NCI-H460 (cell line): ENCODE measurements at regions not wholly inside any gene's neighbourhood (a gene's known extent, or its start where the extent isn't known, plus 50 kb on each side); places are given as distances from the start of the nearest gene placed in this dataset.
"Not testable (repeated sequence)": the region's sequence is repeated elsewhere in the genome, so short reads cannot be mapped to it uniquely, and the experiment has no call there.

Source experiments
- DNase-seq: peaks from one replicate; pipeline ENCODE4 v3.0.0-alpha.2; 2016; ENCODE audit warnings: low read depth; ENCODE audit errors: extremely low read depth

GRCh38 chr12:14032191-14032590, 50.8 kb upstream of the GRIN2B start:
- not testable (repeated sequence) for DNase-seq

DNA sequence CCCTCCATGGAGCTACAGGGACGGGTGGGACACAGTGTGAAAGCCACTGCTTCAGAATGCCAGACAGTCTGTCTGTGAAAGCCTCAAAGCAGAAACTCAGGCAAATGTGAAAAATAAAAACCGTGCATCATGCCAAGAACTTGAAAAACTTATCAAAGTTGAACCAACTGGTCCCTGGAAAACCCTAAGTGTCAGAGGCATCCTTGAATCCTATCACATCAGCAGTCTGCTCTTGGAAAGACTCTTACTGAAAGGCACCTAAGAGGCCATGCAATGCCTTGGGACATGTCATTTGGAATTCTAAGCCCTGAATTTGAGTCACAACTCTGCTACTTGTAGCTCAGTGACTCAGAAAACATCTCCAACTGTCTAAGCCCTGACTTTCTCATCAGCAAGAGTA, 62.4 kb upstream of the GRIN2B start:
- no peak for DNase-seq

- DNase-seq = no peak
Measured at GRCh38 chr12:14048941-14049545, 67.6 kb upstream of the GRIN2B start.

DNA sequence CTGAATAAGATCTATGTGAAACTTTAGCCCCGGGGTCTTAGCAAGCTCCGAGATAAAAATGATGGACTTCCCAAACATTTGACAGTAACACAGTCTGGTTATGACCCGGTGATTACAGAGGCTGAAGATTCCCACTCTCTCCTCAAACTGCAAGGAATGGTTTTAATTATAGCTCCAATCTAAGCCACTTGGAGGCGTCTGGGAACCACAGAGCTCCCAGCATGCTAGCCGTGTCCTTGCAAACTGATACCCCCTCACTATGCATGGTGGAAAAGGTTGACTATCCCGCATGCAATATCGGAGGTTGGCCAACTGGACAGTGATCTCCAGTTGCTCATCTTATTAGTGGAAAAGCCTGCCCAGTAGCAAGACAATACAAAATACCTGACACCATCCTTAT, 76.5 kb upstream of the GRIN2B start:
- no peak for DNase-seq

DNA sequence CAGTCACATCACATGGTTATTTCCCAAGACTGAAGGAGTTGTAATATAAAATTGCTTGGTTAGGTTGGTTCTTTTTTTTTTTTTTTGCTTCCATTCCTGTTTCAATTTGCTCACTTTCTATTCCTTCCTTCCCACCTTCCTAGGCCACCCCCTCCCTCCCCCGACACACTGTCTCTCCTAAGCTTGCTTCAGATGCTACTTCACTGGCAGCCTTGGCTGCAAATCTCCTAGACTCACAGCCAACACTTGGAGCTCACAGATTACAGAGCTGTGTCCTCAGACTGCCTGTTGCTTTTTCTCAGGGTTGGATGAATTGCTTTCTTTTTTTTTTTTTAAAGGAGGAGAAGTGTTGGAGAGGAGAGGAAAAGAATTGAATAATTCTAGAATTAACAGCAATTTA, 77.3 kb upstream of the GRIN2B start:
- DNase-seq = no peak

GRCh38 chr12:14059548-14059947, 78.1 kb upstream of the GRIN2B start:
- no peak for DNase-seq

DNA sequence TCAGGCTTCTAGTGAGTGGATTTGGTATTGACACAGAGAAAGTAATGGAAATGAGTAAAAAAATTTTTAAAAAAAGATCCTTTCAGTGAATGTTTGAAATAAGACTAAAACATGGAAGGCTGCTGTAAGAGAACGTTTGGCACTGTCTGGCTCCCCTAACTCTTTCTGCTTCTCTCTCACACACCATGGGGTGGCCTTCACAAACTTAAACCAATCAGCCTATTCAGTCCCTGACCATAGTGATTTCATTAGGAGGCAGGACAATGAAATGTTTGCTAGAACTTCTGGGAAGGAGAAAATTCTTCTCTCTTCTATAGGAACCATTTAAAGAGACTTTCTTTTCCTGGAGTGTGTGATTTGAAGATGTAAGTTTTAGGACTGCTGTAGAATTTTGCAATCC, 84.2 kb upstream of the GRIN2B start:
- DNase-seq = no peak

DNA sequence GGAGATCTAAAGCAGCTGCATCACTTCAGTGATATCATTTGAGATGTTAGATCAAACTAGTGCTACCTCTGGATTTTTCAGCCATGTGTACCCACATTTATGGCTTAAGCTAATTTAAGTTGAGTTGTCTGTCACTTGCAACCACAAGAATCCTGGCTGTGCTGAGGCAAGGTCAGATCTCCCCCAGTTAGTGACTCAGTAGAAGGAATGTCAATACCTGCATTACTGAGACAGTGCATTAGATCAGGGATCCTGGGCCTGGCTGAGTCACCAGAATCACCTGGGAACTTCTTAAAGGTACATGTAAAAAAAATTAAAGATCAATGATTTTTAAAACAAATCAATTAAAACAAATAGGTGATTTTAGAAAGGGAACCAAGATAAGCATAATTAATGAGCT, 84.6 kb upstream of the GRIN2B start:
- DNase-seq = no peak

- no peak for DNase-seq
Measured at GRCh38 chr12:14068961-14069360, 87.6 kb upstream of the GRIN2B start.

DNA sequence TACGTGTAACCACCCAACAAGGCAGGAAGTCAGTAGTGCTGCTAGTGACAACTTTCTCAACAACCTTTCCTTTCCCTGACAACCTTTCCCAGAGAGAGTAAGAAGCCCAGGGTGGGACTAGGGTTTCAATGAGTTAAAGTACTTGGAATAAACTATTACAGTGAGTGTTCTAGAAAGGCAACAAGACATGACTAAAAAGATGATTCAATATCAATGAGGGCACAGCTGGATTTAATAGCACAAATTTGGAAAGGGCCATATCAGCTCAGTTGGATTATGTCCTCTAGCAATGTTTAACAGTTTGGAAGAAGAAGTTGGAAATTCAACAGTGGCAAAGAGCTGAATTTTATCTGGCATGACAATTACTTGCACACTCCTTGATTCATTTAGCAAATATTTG, 90.4 kb upstream of the GRIN2B start:
- DNase-seq = no peak

- no peak for DNase-seq
Measured at GRCh38 chr12:14072987-14073386, 91.6 kb upstream of the GRIN2B start.

DNA sequence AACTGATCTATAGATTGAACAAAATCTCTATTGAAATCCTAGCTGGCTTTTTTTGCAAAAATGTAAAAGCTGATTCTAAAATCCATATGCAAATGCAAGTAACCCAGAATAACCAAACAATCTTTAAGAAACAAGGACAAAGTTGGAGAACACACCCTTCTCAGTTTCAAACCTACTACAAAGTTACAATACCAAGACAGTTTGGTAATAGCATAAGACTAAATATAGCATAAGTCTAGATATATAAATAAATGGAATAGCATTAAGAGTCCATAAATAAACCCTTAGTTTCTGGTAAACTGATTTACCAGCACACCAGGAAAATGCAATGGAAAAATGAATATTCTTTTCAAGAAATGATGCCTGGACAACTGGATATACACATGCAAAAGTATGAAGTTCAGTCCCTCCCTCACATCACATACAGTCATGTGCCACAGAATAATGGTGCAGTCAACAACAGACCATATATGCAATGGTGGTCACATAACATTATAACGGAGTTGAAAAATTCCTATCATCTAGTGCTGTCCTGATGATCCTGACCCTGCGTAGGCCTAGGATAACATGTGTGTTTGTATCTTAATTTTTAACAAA, 94.5 kb upstream of the GRIN2B start:
- DNase-seq = no peak

DNA sequence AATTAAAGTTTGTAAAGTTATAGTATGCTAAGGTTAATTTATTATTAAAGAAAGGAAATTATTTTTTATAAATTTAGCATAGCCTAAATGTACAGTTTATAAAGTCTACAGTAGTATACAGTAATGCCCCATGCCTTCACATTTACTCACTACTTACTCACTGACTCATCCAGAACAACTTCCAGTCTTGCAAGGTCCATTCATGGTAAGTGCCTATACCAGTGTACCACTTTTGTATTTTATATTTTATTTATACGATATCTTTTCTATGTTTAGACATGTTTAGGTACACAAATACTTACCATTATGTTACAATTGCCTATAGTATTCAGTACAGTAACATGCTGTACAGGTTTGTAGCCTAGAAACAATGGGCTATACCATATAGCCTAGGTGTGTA, 95.1 kb upstream of the GRIN2B start:
- DNase-seq = no peak

GRCh38 chr12:14086838-14087237, 105.4 kb upstream of the GRIN2B start:
- no peak for DNase-seq

DNA sequence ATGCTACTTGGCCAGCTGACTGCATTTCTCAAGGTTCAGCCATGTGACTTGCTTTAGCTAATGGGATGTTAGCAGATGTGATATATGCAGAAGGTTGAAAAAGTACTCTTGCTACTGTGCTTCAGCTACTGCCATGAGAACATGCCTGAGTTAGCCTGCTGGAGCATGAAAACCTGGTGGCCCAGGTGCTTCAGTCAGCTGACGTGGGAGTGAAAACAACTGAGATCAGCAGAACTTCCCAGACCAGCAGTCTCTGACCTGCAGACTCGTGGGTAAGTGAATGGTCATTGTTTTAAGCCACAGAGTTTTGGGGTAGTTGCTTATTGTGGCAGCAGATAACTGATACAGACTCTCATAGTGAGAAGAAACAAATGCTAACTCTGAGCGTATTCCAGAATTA, 118.6 kb upstream of the GRIN2B start:
- no peak for DNase-seq

GRCh38 chr12:14101556-14101955, 120.2 kb upstream of the GRIN2B start:
- DNase-seq = not testable (repeated sequence)

DNA sequence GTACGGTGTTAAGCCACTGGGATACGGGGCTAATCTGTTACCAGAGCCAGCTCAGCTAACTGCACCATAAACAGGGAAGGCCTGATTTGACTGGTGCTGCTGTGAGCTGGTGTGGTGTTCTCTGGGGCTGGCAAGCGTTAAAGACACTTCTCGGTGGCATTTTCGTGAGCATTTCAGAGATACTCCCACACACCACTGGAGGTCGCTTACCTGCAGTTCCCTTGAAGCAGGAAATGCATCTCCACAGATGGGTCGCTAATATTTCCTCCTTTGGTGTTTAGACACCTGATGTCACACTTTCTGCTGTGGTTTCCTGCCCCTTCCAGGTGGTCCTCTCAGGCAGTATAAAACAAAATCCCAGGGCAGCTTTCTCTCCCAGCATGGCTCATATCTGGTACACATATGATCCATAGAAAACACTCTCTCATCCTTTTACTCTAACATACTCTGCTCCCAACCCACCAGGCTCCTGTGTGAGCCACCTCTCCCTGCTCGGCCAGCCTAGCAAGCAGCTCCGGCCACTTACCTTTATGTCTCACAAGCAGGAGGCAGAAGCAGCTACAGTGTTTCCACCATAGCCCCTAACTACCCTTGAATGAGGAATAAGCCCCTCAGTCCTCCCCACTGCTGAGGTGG, 129.9 kb upstream of the GRIN2B start:
- DNase-seq = no peak

DNA sequence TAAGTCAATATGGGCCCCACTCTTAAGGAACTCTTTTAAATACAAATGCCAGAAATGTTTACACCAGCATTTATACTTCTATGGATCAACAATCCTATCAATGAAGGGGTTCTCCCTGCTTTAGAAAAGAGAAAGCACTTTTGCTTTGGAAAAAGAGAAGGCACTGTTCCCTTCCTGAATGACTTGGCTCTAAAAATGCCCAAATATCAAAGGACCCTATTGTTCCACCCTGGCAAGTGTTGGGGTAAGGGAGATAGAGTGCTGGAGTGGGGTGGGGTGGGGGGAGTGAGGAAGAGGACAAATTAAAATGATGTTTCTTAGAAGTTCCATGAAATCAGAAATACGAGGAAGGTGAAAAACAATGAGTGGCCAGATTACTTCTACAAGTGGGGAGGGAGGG, 131.6 kb upstream of the GRIN2B start:
- DNase-seq = no peak

GRCh38 chr12:14126692-14127091, 145.3 kb upstream of the GRIN2B start:
- no peak for DNase-seq

DNA sequence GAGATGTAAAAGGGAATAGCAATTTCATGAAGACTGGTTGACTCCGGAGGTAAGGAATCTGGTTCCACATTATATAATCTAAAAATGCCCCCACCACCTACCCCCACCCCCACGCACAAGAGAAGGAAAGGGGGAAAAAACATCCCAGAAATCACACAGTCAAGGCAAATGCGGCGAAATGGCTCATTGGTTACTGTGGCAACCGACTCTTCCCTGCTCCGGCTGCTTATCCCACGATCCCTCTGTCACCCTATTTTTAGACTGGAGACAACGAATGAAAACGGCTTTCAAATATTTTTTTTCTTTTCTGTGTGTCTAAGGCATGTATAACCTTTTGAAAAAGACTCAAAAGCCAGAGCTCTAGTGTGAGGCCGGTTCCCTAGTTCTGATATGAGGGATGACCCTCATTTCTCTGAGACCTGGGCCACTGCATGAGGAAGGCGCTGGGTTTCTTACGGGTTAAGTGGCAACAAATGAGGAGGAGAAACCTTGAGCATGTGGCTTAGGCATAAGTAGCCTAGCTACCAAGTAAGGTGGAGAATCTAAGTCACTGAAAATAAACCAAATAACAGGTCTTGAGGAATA, 148.3 kb upstream of the GRIN2B start:
- DNase-seq = no peak

DNA sequence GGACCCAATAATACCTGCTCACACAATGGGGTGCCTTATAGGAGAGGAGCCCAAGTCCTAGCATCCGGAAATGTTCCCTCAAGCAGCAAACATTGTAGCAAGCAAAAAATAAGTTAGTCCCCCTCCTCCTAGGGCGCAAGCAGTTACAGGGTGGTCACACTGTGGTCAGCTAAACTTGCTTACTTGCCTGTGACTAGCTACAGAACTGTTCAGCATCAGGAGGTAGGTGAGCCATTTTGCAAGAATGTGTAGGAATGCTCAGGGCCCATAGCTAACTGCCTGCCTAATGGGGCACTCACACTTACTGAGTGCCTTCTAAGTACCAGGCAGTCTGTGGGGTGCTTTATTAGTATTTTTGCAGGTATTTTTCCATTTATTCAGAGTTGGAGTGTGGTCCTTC, 154.6 kb upstream of the GRIN2B start:
- DNase-seq = no peak

DNA sequence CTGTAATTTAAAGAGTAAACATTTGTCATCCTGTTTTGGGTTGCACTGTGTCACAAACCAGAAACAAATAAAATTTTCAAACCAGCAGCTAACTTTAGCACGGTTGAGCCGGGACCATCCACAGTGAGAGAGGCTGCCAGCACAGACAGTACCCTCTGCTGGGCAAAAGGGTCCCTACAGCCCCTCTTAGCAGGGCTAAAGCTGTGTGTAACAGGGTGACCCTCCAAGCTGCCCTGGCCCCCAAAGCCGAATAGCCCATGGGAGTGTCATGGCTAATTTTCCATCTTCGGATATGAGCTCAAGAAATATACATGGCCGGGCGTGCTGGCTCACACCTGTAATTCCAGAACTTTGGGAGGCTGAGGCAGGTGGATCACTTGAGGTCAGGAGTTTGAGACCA, 157.1 kb upstream of the GRIN2B start:
- DNase-seq = no peak
